ENCODE measurements at regions not wholly inside any gene's neighbourhood (a gene's known extent, or its start where the extent isn't known, plus 50 kb on each side); places are given as distances from the start of the nearest gene placed in this dataset.
A peak's percentile ranks its signal among the peaks of the same experiment; 100 is the strongest.

DNA sequence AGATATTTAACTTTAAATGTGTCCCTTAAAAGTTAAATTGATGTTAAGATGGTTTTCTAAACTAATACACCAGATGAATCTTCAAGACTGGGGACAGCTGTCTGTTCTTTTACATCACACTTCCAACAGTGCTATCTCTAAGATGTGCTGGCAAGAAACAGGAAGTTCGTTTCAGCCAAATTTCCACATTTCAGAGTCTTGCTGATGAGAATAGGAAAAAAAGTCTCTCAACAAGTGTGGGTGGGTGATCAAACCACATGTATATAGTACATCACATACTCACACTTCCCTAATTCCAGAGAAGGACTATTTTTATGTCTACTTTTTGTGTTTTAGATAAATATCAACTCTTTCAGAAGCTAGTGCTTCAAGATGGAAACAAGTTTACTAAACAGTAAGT, 1712.8 kb upstream of the TMEFF2 start:
- H3K27me3 Mint-ChIP-seq (ENCODE audit: insufficient read depth, unreplicated experiment), result no peaks in the 10 kb centered on the region
- DNase-seq (ENCODE audit: unreplicated experiment), result no peak
- POLR2A ChIA-PET, result interaction anchor here (0.9 kb wide), 1 partner anchor 11 kb away, joined by 4 read pairs; no protein-coding TSS in a partner anchor
- no peaks in the 10 kb centered on the region for H3K4me1 Mint-ChIP-seq (ENCODE audit: insufficient read depth, unreplicated experiment)
- H3K27ac Mint-ChIP-seq (ENCODE audit: low read depth, unreplicated experiment), result no peak overlapping the region
- intact Hi-C loops (cut with micrococcal nuclease), result no loop called here
- H3K4me3 Mint-ChIP-seq (ENCODE audit: unreplicated experiment), result no peak overlapping the region
- CTCF ChIA-PET, result no interaction called here
- no peaks in the 10 kb centered on the region for H3K9me3 Mint-ChIP-seq (ENCODE audit: unreplicated experiment)
- BruUV-seq (replicated peaks), result no TSS peak
- no peaks in the 10 kb centered on the region for H3K36me3 Mint-ChIP-seq (ENCODE audit: insufficient read depth, unreplicated experiment)
- TF ChIP-seq, protein P1, sequence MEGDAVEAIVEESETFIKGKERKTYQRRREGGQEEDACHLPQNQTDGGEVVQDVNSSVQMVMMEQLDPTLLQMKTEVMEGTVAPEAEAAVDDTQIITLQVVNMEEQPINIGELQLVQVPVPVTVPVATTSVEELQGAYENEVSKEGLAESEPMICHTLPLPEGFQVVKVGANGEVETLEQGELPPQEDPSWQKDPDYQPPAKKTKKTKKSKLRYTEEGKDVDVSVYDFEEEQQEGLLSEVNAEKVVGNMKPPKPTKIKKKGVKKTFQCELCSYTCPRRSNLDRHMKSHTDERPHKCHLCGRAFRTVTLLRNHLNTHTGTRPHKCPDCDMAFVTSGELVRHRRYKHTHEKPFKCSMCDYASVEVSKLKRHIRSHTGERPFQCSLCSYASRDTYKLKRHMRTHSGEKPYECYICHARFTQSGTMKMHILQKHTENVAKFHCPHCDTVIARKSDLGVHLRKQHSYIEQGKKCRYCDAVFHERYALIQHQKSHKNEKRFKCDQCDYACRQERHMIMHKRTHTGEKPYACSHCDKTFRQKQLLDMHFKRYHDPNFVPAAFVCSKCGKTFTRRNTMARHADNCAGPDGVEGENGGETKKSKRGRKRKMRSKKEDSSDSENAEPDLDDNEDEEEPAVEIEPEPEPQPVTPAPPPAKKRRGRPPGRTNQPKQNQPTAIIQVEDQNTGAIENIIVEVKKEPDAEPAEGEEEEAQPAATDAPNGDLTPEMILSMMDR (IDR thresholded peaks at IDR 0.05; ENCODE audit: unreplicated experiment), result no peak

DNA sequence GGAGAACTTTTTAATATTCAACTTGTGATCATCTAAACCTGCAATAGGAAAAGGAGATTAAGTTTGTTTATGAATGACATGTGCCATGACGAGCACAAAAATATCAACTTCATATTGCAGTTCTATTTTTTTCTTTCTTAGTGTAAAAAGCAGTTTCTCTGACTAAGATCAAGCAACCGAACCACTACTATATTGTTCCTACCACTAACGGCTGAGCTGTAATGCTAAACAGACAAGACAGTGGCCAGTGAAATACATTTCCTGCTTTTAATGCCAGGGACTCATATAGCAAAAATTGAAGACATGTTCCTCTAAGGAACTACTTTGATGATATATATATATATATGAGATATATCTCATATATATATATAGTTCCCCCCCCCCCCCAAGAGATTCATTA, 1705.6 kb upstream of the TMEFF2 start:
- H3K9me3 Mint-ChIP-seq (ENCODE audit: unreplicated experiment), result no peaks in the 10 kb centered on the region
- no TSS peak for BruUV-seq (replicated peaks)
- H3K27ac Mint-ChIP-seq (ENCODE audit: low read depth, unreplicated experiment), result no peak overlapping the region
- TF ChIP-seq, protein P1 (IDR thresholded peaks at IDR 0.05; ENCODE audit: unreplicated experiment), result no peak
- ChIA-PET POLR2A (no interaction called here), CTCF (interaction anchor here (0.8 kb wide), 1 partner anchor 1811 kb away, joined by 3 read pairs; no protein-coding TSS in a partner anchor)
- no peak overlapping the region for H3K4me3 Mint-ChIP-seq (ENCODE audit: unreplicated experiment)
- no peaks in the 10 kb centered on the region for H3K36me3 Mint-ChIP-seq (ENCODE audit: insufficient read depth, unreplicated experiment)
- DNase-seq (ENCODE audit: unreplicated experiment), result no peak
- H3K27me3 Mint-ChIP-seq (ENCODE audit: insufficient read depth, unreplicated experiment), result no peaks in the 10 kb centered on the region
- H3K4me1 Mint-ChIP-seq (ENCODE audit: insufficient read depth, unreplicated experiment), result no peaks in the 10 kb centered on the region
- intact Hi-C loops (cut with micrococcal nuclease), result no loop called here

DNA sequence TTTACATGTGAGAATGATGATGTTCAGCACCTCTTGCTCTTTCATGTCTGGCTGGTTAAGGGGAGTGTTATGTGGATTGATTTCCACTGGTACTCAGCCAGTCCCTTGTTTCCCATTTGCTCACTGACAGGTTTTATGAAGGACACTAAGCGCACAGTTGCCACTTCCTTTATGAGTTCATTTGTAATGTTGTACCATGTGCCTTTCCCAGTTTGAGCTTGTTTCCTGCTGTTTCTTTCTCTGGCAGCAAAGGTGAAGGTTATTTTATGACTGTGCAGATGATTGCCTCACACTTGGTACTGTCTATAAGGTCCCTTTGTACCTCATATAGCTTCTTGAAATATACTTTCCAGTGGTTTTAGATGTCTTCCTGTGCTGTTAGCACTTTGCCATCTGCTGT, 1700.5 kb upstream of the TMEFF2 start:
- Mint-ChIP-seq H3K36me3 (ENCODE audit: insufficient read depth, unreplicated experiment) (no peaks in the 10 kb centered on the region), H3K4me3 (ENCODE audit: unreplicated experiment) (no peak overlapping the region), H3K9me3 (ENCODE audit: unreplicated experiment) (no peaks in the 10 kb centered on the region), H3K27ac (ENCODE audit: low read depth, unreplicated experiment) (no peak overlapping the region), H3K4me1 (ENCODE audit: insufficient read depth, unreplicated experiment) (no peaks in the 10 kb centered on the region), H3K27me3 (ENCODE audit: insufficient read depth, unreplicated experiment) (no peaks in the 10 kb centered on the region)
- DNase-seq (ENCODE audit: unreplicated experiment), result peak; percentile 4
- TF ChIP-seq, protein P1 (IDR thresholded peaks at IDR 0.05; ENCODE audit: unreplicated experiment), result no peak
- CTCF ChIA-PET, result interaction anchor here (0.6 kb wide), 5 partner anchors 15 to 1491 kb away, joined by 3 to 4 read pairs (median 3); no protein-coding TSS in a partner anchor
- no TSS peak for BruUV-seq (replicated peaks)
- POLR2A ChIA-PET, result no interaction called here
- intact Hi-C loops (cut with micrococcal nuclease), result no loop called here

DNA sequence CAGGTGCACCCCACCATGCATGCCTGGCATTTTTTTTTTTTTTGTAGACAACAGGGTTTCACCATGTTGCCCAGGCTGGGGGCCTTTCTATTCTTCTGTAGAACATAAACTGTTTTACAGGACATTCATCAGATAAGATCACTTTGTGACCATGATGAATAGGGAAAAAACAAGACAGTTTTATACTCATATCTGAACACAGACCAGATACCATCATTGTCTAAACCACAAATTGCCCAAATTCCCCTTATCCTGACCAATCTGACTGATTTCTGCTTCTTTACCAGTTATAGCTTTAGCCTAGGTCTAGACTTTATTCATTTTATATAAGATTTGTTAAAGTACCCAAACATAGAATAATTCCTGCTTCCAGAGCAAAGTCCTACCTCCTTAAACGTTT, 1699.3 kb upstream of the TMEFF2 start:
- H3K27ac Mint-ChIP-seq (ENCODE audit: low read depth, unreplicated experiment), result no peak overlapping the region
- TF ChIP-seq, protein P1 (IDR thresholded peaks at IDR 0.05; ENCODE audit: unreplicated experiment), result no peak
- H3K27me3 Mint-ChIP-seq (ENCODE audit: insufficient read depth, unreplicated experiment), result no peaks in the 10 kb centered on the region
- DNase-seq (ENCODE audit: unreplicated experiment), result no peak
- ChIA-PET CTCF (interaction anchor here (0.6 kb wide), 2 partner anchors 38 to 1388 kb away, joined by 3 read pairs; no protein-coding TSS in a partner anchor), POLR2A (no interaction called here)
- H3K9me3 Mint-ChIP-seq (ENCODE audit: unreplicated experiment), result no peaks in the 10 kb centered on the region
- H3K4me3 Mint-ChIP-seq (ENCODE audit: unreplicated experiment), result no peak overlapping the region
- H3K4me1 Mint-ChIP-seq (ENCODE audit: insufficient read depth, unreplicated experiment), result no peaks in the 10 kb centered on the region
- intact Hi-C loops (cut with micrococcal nuclease), result no loop called here
- no peaks in the 10 kb centered on the region for H3K36me3 Mint-ChIP-seq (ENCODE audit: insufficient read depth, unreplicated experiment)
- BruUV-seq (replicated peaks), result no TSS peak
